Ovary (tissue), 7 donors: ENCODE measurements at regions not wholly inside any gene's neighbourhood (a gene's known extent, or its start where the extent isn't known, plus 50 kb on each side); places are given as distances from the start of the nearest gene placed in this dataset.

Experiments
- DNase-seq, 5 donors: peaks; one replicate each; pipeline ENCODE4 v3.0.0-alpha.2; 2019 to 2020
- H3K27ac ChIP-seq, 2 donors: fragments of 200-600 bp; one replicate each; pipeline versions ENCODE4 v1.5.1 to v1.8.0; 2019 to 2022
- H3K27me3 ChIP-seq: fragments of 200-600 bp; one replicate; pipeline ENCODE4 v1.8.0; 2022
- H3K36me3 ChIP-seq: fragments of 200-600 bp; sonication (generic); one replicate; pipeline ENCODE4 v1.5.1; 2019
- H3K4me1 ChIP-seq: one replicate; pipeline ENCODE4 v1.8.1; 2013; ENCODE audit warnings: mild to moderate bottlenecking, moderate library complexity; ENCODE audit not compliant: insufficient read depth
- H3K4me3 ChIP-seq: fragments of 200-600 bp; sonication (generic); one replicate; pipeline ENCODE4 v1.5.1; 2017
- H3K9me3 ChIP-seq, 2 donors: fragments of 200-600 bp in 1 of 2; sonication (generic) in 1 of 2; one replicate each; pipeline versions ENCODE4 v1.5.1 to v1.8.1; 2013 to 2019; ENCODE audit warnings: mild to moderate bottlenecking in 1 of 2, moderate library complexity in 1 of 2
- EP300 ChIP-seq: sonication (generic); formaldehyde crosslinking; IDR thresholded peaks from one replicate; pipeline ENCODE4 v1.6.1; 2017; ENCODE audit warnings: antibody characterized with exemption
- POLR2A ChIP-seq: fragments of 450-650 bp; IDR thresholded peaks from one replicate; pipeline ENCODE4 v1.6.1; 2017; ENCODE audit warnings: antibody characterized with exemption, mild to moderate bottlenecking, moderate library complexity
- WGBS, 3 donors: extraction: QIAGEN DNeasy Blood & Tissue Kit in 1 of 3; methylation state at CpG; one replicate each; pipeline versions ENCODE4 v1.1.5 to v1.1.7; 2013 to 2017; 5-methylcytosine and 5-hydroxymethylcytosine counted together
- intact Hi-C, 4 donors: fragments of 100-400 bp; cut with DNase I; formaldehyde crosslinking; loops; one replicate each; pipeline versions ENCODE4 v1.11.0 to v1.15.1; 2022 to 2023
- TF ChIP-seq, protein P1 (sequence below), 3 donors: fragments of 450-650 bp in 2 of 3; fragments of 200-600 bp in 1 of 3; IDR thresholded peaks; one replicate each; pipeline versions ENCODE4 v1.5.1 to v1.8.0; 2016 to 2022; ENCODE audit warnings: antibody characterized with exemption in 3 of 3, mild to moderate bottlenecking in 1 of 3
- donor health status: DM: no; HTN: no; CAD: no; lungs with moderate emphysema.
- donor health status: DM: no; HTN: no; CAD: no.
- donor health status: Bipolar disorder and iron deficiency.
- donor health status: DM: no; HTN: no; CAD: no.
- donor health status: DM: yes; HTN: yes; CAD: no.

GRCh38 chr1:195761104-195761503 lies 847.1 kb downstream of the KCNT2 start:
- intact Hi-C loops, result no loop called here
- no peak overlapping the region for H3K27ac ChIP-seq
- H3K36me3 ChIP-seq, result no peaks in the 10 kb centered on the region
- no peaks in the 10 kb centered on the region for H3K9me3 ChIP-seq
- no peak for DNase-seq
- H3K27me3 ChIP-seq, result no peaks in the 10 kb centered on the region
- TF ChIP-seq EP300 (no peak), POLR2A (no peak)
- TF ChIP-seq, protein P1, sequence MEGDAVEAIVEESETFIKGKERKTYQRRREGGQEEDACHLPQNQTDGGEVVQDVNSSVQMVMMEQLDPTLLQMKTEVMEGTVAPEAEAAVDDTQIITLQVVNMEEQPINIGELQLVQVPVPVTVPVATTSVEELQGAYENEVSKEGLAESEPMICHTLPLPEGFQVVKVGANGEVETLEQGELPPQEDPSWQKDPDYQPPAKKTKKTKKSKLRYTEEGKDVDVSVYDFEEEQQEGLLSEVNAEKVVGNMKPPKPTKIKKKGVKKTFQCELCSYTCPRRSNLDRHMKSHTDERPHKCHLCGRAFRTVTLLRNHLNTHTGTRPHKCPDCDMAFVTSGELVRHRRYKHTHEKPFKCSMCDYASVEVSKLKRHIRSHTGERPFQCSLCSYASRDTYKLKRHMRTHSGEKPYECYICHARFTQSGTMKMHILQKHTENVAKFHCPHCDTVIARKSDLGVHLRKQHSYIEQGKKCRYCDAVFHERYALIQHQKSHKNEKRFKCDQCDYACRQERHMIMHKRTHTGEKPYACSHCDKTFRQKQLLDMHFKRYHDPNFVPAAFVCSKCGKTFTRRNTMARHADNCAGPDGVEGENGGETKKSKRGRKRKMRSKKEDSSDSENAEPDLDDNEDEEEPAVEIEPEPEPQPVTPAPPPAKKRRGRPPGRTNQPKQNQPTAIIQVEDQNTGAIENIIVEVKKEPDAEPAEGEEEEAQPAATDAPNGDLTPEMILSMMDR (IDR thresholded peaks at IDR 0.05), result no peak
- H3K4me1 ChIP-seq, result no peaks in the 10 kb centered on the region
- H3K4me3 ChIP-seq, result no peak overlapping the region

DNA sequence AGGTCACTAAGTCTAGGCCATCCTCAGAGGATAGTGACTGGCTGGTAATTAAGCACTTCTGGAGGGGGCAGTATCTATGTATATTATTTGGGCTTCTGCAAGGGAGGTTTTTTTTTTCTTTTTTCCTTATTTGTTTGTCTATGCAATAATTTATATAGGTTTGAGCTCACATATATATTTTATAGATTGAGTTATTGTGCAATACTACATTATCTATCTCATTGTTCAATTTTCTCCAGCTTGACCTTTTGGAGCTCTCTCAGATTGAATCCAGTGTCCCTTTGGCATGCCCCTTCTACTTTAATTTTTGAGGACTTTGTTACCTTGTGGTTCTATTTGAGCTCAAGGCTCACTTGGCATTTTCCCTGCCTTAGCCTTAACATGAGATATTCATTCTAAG lies 852.1 kb downstream of the KCNT2 start:
- Histone ChIP-seq H3K27ac (no peak overlapping the region), H3K4me3 (no peak overlapping the region), H3K36me3 (no peaks in the 10 kb centered on the region), H3K9me3 (no peaks in the 10 kb centered on the region), H3K4me1 (no peaks in the 10 kb centered on the region), H3K27me3 (no peaks in the 10 kb centered on the region)
- DNase-seq, result no peak
- intact Hi-C loops, result no loop called here
- TF ChIP-seq POLR2A (no peak), EP300 (no peak)
- TF ChIP-seq, protein P1 (IDR thresholded peaks at IDR 0.05), result no peak

- no peak overlapping the region for H3K27ac ChIP-seq
- no peak overlapping the region for H3K4me3 ChIP-seq
- 61 to 92% (median 87%) methylated on average over 1 of the region's 1 CpG for WGBS, 3 donors
- TF ChIP-seq, protein P1 (IDR thresholded peaks at IDR 0.05), result no peak
- TF ChIP-seq EP300 (no peak), POLR2A (no peak)
- H3K36me3 ChIP-seq, result no peaks in the 10 kb centered on the region
- H3K9me3 ChIP-seq, result no peaks in the 10 kb centered on the region
- H3K4me1 ChIP-seq, result no peaks in the 10 kb centered on the region
- no peaks in the 10 kb centered on the region for H3K27me3 ChIP-seq
- intact Hi-C loops, result loop anchor here in 1 of 4 donors (5.0 kb wide), 1 partner anchor 473 kb away; no protein-coding TSS in a partner anchor
- DNase-seq, result no peak
Observed at GRCh38 chr1:195754874-195755273, 853.4 kb downstream of the KCNT2 start.

DNA sequence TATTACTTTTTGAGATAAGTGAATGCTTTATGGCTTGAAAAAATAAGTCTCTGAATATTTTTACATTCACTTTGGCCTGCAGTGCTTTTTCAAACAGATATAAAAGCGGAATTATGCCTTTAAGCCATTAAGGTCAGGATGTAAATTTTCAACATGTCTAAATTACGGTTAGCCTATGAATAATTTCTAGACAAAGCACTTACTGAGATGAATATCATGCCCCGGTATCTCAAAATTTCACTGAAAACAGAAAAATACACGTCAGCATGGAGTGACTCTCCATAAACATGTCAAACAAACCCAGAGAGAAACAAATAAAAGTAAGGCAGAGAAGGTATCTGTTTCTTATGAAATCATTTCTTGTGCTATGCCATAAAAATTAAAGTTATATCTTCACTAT lies 853.9 kb downstream of the KCNT2 start:
- H3K4me3 ChIP-seq, result no peak overlapping the region
- H3K36me3 ChIP-seq, result no peaks in the 10 kb centered on the region
- TF ChIP-seq, protein P1 (IDR thresholded peaks at IDR 0.05), result no peak
- TF ChIP-seq POLR2A (no peak), EP300 (no peak)
- H3K27ac ChIP-seq, result no peak overlapping the region
- intact Hi-C loops, result loop anchor here in 1 of 4 donors (5.0 kb wide), 1 partner anchor 472 kb away; no protein-coding TSS in a partner anchor
- H3K9me3 ChIP-seq, result no peaks in the 10 kb centered on the region
- DNase-seq, result no peak
- WGBS, 3 donors, result 36 to 58% (median 48%) methylated on average over 4 of the region's 4 CpGs
- no peaks in the 10 kb centered on the region for H3K4me1 ChIP-seq
- H3K27me3 ChIP-seq, result no peaks in the 10 kb centered on the region

- no peak for DNase-seq
- Histone ChIP-seq H3K4me1 (no peaks in the 10 kb centered on the region), H3K4me3 (no peak overlapping the region), H3K27me3 (no peaks in the 10 kb centered on the region), H3K27ac (no peak overlapping the region), H3K9me3 (no peaks in the 10 kb centered on the region), H3K36me3 (no peaks in the 10 kb centered on the region)
- TF ChIP-seq EP300, result no peak
- TF ChIP-seq POLR2A, result no peak
- TF ChIP-seq, protein P1 (IDR thresholded peaks at IDR 0.05), result no peak
- WGBS, 3 donors, result 88 to 92% (median 91%) methylated on average over 1 of the region's 1 CpG
- intact Hi-C loops, result no loop called here
Observed at GRCh38 chr1:195748969-195749368, 859.3 kb downstream of the KCNT2 start.
